ENCODE measurements at regions not wholly inside any gene's neighbourhood (a gene's known extent, or its start where the extent isn't known, plus 50 kb on each side); places are given as distances from the start of the nearest gene placed in this dataset.

DNA sequence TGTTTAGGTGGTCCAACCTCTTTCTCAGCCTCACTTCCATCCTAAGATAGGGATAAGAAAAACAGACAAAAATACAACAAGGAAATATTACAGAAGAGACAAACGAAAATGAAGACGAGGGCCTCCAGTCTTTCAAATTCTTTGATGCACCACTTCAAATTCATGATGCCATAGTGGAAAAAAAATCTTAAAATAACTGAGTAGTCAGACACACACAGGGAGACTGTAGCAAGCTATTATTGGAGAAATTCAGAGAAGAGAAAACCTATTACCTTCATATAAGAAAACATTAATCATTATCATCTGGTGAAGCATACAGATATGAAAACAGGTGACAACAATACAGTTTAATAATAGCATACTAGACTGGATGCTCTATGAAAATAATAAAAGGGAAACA is 548.2 kb downstream of the KCTD12 start:
- DNase-seq (ENCODE audit: extremely low read depth, low read depth) = no peak
- TF ChIP-seq, protein P1, sequence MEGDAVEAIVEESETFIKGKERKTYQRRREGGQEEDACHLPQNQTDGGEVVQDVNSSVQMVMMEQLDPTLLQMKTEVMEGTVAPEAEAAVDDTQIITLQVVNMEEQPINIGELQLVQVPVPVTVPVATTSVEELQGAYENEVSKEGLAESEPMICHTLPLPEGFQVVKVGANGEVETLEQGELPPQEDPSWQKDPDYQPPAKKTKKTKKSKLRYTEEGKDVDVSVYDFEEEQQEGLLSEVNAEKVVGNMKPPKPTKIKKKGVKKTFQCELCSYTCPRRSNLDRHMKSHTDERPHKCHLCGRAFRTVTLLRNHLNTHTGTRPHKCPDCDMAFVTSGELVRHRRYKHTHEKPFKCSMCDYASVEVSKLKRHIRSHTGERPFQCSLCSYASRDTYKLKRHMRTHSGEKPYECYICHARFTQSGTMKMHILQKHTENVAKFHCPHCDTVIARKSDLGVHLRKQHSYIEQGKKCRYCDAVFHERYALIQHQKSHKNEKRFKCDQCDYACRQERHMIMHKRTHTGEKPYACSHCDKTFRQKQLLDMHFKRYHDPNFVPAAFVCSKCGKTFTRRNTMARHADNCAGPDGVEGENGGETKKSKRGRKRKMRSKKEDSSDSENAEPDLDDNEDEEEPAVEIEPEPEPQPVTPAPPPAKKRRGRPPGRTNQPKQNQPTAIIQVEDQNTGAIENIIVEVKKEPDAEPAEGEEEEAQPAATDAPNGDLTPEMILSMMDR (IDR thresholded peaks at IDR 0.05; ENCODE audit: low read depth, low read length) = no peak

DNA sequence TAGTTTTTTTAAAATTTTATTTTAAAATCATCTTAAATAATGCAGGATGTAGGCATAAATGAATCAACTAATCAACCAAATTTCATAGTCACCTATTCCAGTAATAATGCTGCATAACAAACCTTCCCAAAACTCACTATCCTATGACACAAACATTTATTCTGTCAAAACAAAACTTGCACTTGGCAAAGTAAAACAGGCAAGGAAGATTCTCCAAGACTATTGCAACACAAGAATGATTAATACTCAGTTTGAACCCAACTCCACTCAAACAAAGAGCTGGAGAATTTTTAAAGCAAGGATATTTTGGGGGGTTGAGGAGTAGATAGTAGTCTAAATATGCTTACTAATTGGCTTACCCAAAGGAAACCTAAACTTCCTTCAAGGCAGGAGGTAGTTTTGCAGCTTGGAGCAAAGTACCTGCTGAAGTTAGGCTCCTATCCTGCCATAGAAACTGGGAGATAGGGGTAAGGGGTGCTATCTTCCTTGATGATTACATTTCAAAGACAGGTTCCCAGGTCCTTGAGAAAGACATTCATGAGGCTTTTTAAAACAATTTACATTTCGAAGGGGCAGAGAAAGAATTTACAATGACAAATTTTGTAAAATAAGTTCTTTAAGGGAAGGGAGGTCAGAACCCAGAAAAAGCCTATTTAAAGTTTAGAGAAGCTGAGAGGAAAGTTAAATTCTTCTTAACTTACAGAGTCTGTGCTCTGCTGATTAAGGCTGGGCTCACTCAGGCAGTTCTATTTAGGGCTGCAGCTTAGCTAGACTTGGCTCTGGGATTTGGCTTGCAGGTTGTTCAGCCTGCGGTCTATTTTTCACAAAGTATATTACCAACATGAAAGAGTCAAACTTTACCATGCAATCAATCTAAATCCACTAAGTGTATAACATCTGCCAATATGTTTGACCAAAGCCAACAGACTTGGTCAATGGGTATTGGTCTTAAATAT is 549.0 kb downstream of the KCTD12 start:
- DNase-seq (ENCODE audit: extremely low read depth, low read depth) = no peak
- TF ChIP-seq, protein P1 (IDR thresholded peaks at IDR 0.05; ENCODE audit: low read depth, low read length) = no peak

DNA sequence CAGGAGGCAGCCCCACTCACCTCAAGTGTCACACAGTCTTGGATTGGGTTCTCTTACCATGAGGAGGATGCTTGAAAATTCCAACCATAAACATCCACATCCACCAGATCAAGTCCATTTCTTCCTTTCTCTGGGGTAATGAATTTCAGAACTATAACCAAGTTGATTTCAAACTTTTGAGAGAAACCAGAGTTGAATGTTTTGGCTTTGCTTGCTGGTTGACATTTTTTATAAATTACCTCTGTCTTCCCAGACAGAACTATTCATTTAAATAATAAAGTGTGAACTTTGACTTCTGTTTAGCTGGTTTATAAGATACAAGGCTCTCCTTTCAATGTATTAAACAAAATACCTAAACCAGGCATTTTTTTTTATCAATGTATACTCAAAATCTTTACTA is 550.7 kb downstream of the KCTD12 start:
- TF ChIP-seq, protein P1 (IDR thresholded peaks at IDR 0.05; ENCODE audit: low read depth, low read length) = no peak
- no peak for DNase-seq (ENCODE audit: extremely low read depth, low read depth)

DNA sequence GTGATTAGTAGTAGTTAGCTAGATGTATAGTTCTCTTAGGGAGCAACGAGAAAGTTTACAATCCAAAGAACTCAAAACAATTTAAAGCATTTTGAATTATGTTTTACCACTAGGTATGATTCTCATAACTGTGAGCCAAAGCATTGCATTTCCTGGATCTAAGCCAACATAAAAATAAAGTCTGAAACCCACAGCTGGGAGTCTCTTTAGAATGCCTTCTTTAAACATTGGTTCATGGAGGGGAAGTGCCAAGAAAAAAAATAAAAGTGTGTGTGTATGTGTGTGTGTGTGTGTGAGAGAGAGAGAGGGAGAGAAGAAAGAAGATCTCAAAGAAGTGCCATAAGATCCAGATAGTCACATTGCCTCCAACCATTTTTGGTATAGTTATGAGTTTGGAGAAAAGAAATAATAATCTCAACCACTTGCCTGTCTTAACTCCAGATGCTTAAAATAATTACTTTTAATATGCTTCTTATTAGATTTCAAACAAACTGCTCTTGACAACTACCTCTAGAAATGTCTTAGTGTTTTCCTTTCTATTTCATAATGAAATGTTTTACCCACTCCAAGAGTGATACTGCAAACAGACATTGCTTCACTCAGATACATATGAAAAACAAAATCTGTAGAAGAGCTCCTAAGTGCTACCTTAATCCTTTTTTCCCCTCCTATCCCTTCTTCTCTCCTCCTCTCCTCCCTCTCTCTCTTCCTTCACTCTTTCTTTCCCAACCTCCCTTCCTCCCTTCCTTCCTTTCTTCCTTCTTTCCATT is 554.1 kb downstream of the KCTD12 start:
- peak; percentile 15 for DNase-seq (ENCODE audit: extremely low read depth, low read depth)
- TF ChIP-seq, protein P1 (IDR thresholded peaks at IDR 0.05; ENCODE audit: low read depth, low read length) = no peak

DNA sequence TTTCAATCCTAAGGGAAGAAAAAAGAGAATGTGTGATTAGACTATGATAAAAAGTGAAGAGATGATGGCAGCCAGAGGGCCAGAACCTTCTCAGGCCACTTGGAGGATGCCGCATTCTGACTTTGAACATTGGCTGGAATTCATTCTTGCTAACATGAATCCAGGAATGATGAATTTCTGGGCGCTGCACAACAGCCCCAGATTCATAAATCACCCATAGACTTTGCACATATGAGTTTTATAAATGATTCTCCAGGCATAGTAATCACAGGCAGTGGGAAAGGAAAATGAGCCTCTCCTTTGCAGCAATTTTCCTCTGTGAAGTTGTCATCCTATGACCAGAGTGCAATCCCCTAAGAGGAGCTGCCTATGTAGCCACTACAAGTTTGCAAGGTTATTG is 555.4 kb downstream of the KCTD12 start:
- TF ChIP-seq, protein P1 (IDR thresholded peaks at IDR 0.05; ENCODE audit: low read depth, low read length) = no peak
- DNase-seq (ENCODE audit: extremely low read depth, low read depth) = no peak

DNA sequence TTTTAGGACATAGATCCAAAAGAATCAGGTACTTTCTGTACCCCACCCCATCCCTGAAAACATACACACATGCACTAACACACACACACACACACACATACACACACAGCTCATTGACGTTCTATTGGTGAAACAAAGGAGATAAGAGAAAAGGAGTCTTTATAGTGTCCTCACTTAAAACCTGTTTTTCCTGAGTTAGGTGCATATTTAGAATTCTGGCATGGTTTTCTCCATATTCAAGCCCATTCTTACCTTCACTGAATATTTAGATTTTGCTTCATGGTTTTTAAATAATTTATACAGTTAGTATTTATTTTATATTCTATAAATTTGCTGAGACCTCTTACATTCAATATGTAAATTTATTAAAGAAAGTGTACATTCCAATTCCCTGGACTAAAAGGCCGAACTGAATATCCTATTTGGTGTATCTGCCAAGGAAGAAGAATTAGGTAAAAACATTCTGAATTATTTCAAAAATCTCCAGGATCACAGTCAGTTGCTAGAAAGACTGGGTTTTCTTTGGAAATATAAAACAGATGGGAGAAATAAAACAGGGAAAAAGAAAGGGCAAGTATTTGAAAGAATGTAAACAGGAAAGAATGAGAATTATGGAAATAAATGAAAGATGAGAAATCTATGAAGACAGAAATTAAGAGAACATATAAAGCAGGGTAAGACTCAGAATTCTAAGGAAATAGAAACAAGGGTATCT is 556.2 kb downstream of the KCTD12 start:
- peak; percentile 1 for DNase-seq (ENCODE audit: extremely low read depth, low read depth)
- TF ChIP-seq, protein P1 (IDR thresholded peaks at IDR 0.05; ENCODE audit: low read depth, low read length) = no peak
